ENCODE measurements at regions not wholly inside any gene's neighbourhood (a gene's known extent, or its start where the extent isn't known, plus 50 kb on each side); places are given as distances from the start of the nearest gene placed in this dataset.

DNA sequence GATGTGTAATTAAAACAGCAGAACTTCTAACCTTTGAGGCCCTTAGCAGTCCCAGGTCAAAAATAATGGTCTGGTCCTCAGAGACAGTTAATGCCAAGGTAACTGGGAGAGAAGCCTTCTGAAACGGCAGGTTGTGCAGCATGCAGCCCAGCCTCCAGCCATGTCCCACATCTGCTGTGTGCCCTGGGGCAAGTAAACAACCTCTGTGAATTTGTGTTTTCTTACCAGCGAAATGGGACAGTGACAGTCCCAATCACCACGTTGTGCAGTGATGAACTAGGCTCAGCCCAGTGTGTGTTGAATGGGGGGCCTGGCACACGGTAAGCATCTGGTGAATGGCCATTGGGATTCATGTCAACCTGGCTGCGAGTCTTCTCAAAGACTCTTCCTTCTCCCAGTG, 61.2 kb downstream of the EMX2 start:
- POLR2A ChIA-PET, result no interaction called here
- dilution Hi-C loops (cut with MboI; ENCODE audit: extremely low pct_ligation_motif_present, low sequenced_read_pairs), result no loop called here

DNA sequence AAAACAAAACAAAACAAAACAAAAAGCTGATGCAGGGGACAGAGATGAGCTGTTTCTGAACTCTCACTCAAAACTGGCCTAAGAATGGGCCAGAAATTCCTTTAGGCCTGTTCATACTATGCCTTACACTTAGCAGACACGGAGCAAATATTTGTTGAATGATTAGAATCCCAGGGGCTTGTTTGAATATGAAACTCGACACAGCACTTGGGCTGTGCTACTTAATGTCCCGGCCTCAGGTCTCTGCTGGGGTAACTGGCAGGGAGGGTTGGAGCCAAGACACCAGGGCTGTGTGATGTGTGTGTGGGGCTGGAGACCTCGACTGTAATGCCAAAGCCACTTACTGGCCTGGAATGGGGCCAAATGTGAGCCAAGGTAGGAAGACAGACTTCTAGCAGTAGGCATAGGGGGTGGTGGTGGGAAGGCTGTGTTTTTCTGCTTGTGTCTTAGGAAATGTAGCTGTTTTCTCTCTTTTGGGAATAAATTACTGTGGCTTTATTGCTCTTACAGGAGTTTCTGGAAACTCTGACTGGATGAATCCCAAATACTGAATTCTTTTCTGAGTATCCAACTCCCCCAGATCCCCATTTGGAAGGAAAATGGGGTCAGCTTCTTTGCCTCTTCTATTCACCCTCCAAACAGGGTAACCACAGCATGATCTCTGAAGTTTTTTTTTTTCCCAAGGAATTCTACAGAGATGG, 66.7 kb downstream of the EMX2 start:
- Histone ChIP-seq H2AFZ (ENCODE audit: low read depth, low read length) (no peak overlapping the region), H3K27ac (ENCODE audit: insufficient read depth, low read depth, low read length) (no peak overlapping the region), H3K9me3 (replicated peaks; ENCODE audit: control insufficient read depth, insufficient read depth, low read length) (no peaks in the 10 kb centered on the region), H3K9ac (replicated peaks; ENCODE audit: extremely low read depth, insufficient read depth, low read length) (no peak overlapping the region), H3K4me3 (replicated peaks in 1 of 3; ENCODE audit: insufficient read depth in 1 of 3, low read depth in 1 of 3, low read length in 3 of 3) (no peak overlapping the region), H3K4me2 (ENCODE audit: insufficient read depth, low read length) (no peak overlapping the region), H3K9me1 (replicated peaks; ENCODE audit: control insufficient read depth, extremely low read depth, insufficient read depth, low read length) (no peaks in the 10 kb centered on the region), H3K27me3 (ENCODE audit: control insufficient read depth in 2 of 2, insufficient read depth in 2 of 2, low read length in 2 of 2) (no peaks in the 10 kb centered on the region), H4K20me1 (replicated peaks; ENCODE audit: control insufficient read depth, extremely low read depth, insufficient read depth, low read length) (no peaks in the 10 kb centered on the region), H3K36me3 (ENCODE audit: control insufficient read depth in 2 of 2, extremely low read depth in 1 of 2, insufficient read depth in 2 of 2, low read length in 2 of 2) (no peaks in the 10 kb centered on the region), H3K4me1 (ENCODE audit: control insufficient read depth, extremely low read depth, insufficient read depth, low read length) (no peaks in the 10 kb centered on the region), H3K79me2 (ENCODE audit: control insufficient read depth, insufficient read depth, low read length) (no peaks in the 10 kb centered on the region)
- intact Hi-C loops (cut with micrococcal nuclease) (no loop called here), dilution Hi-C loops (cut with MboI; ENCODE audit: extremely low pct_ligation_motif_present, low sequenced_read_pairs) (no loop called here)
- DNase-seq (ENCODE audit: low read depth, low spot score), result no peak
- no TSS peak for BruUV-seq (replicated peaks)
- ChIA-PET CTCF (no interaction called here), POLR2A (no interaction called here)
- TF ChIP-seq EZH2 (IDR thresholded peaks at IDR 0.05; ENCODE audit: borderline replicate concordance, low read depth, low read length, severe bottlenecking) (no peak), POLR2AphosphoS5 (IDR thresholded peaks at IDR 0.05; ENCODE audit: insufficient read depth, low read depth, low read length) (no peak), JUN (IDR thresholded peaks at IDR 0.05; ENCODE audit: borderline replicate concordance, insufficient read depth, insufficient read length, low read depth) (no peak)
- TF ChIP-seq, protein P1, sequence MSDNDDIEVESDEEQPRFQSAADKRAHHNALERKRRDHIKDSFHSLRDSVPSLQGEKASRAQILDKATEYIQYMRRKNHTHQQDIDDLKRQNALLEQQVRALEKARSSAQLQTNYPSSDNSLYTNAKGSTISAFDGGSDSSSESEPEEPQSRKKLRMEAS (IDR thresholded peaks at IDR 0.05; ENCODE audit: insufficient read depth, insufficient read length), result no peak
- no peak for FAIRE-seq

More for the DNA sequence above, 61.2 kb downstream of the EMX2 start:
- no peak overlapping the region for H3K27ac ChIP-seq (ENCODE audit: insufficient read depth, low read depth, low read length)
- no peaks in the 10 kb centered on the region for H3K79me2 ChIP-seq (ENCODE audit: control insufficient read depth, insufficient read depth, low read length)
- H3K36me3 ChIP-seq (ENCODE audit: control insufficient read depth in 2 of 2, extremely low read depth in 1 of 2, insufficient read depth in 2 of 2, low read length in 2 of 2), result no peaks in the 10 kb centered on the region
- no peaks in the 10 kb centered on the region for H4K20me1 ChIP-seq (replicated peaks; ENCODE audit: control insufficient read depth, extremely low read depth, insufficient read depth, low read length)
- no peak for FAIRE-seq
- H3K9ac ChIP-seq (replicated peaks; ENCODE audit: extremely low read depth, insufficient read depth, low read length), result no peak overlapping the region
- no peaks in the 10 kb centered on the region for H3K9me1 ChIP-seq (replicated peaks; ENCODE audit: control insufficient read depth, extremely low read depth, insufficient read depth, low read length)
- H3K4me3 ChIP-seq (replicated peaks in 1 of 3; ENCODE audit: insufficient read depth in 1 of 3, low read depth in 1 of 3, low read length in 3 of 3), result no peak overlapping the region
- BruUV-seq (replicated peaks), result no TSS peak
- H3K4me2 ChIP-seq (ENCODE audit: insufficient read depth, low read length), result no peak overlapping the region
- no peak overlapping the region for H2AFZ ChIP-seq (ENCODE audit: low read depth, low read length)
- TF ChIP-seq, protein P1 (IDR thresholded peaks at IDR 0.05; ENCODE audit: insufficient read depth, insufficient read length), result no peak
- no peaks in the 10 kb centered on the region for H3K4me1 ChIP-seq (ENCODE audit: control insufficient read depth, extremely low read depth, insufficient read depth, low read length)
- H3K27me3 ChIP-seq (ENCODE audit: control insufficient read depth in 2 of 2, insufficient read depth in 2 of 2, low read length in 2 of 2), result no peaks in the 10 kb centered on the region
- no peaks in the 10 kb centered on the region for H3K9me3 ChIP-seq (replicated peaks; ENCODE audit: control insufficient read depth, insufficient read depth, low read length)
- CTCF ChIA-PET, result no interaction called here
- intact Hi-C loops (cut with micrococcal nuclease), result no loop called here
- DNase-seq (ENCODE audit: low read depth, low spot score), result no peak

Data from endothelial cell of umbilical vein (primary cell).